Coronary artery (tissue), 2 donors: ENCODE measurements at regions not wholly inside any gene's neighbourhood (a gene's known extent, or its start where the extent isn't known, plus 50 kb on each side); places are given as distances from the start of the nearest gene placed in this dataset.
"Not testable (repeated sequence)": the region's sequence is repeated elsewhere in the genome, so short reads cannot be mapped to it uniquely, and the experiment has no call there.

ENCODE experiments used
- DNase-seq: peaks from one replicate; pipeline ENCODE4 v3.0.0-alpha.2; 2017; ENCODE audit warnings: low spot score
- H3K27ac ChIP-seq, 2 donors: fragments of 200-600 bp; sonication (generic); one replicate each; pipeline ENCODE4 v1.5.1; 2016 to 2019
- H3K4me3 ChIP-seq: fragments of 200-600 bp; sonication (generic); 2 replicates; pipeline ENCODE4 v1.5.1; 2016; ENCODE audit warnings: mild to moderate bottlenecking, moderate library complexity

DNA sequence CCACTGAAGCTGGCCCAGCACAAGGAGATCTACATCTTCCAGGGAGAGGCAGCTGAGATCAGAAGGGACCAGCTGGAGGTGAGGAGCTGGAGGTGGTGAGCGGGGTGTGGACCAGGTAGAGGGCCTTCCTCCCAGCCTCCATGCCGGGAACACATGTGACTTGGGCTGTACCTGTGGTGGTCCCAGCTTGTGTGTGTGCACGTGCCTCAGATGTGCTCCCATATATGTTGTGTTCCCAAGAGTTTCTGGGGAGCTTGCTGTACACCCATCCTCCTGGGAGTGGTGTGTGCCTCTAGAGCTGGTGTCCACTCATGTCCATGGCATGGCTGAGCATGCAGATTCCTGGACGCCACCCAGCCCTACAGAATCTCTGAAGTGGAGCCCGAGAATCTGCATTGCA is 183.7 kb upstream of the AKAP13 start:
- H3K27ac ChIP-seq, H3K4me3 ChIP-seq, DNase-seq: not testable (repeated sequence)

GRCh38 chr15:85197582-85197981 is 182.8 kb upstream of the AKAP13 start:
- H3K27ac ChIP-seq, DNase-seq, H3K4me3 ChIP-seq: not testable (repeated sequence)

DNA sequence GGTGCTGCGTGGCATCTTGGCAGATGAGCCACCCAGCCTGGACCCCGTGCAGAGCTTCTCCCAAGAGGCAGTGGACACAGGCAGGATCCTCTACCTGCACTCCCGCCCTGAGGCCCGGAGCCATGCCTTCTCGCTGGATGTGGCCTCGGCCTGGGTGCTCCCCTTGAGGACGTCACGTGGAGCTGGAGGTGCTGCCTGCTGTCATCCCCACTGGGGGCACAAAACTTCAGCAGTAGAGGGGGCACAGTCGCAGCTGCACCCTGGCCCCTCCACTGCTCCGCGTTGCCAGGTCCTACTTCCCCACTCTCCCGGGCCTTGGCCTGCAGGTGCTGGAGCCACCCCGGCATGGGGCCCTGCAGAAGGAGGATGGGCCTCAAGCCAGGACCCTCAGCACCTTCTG is 182.0 kb upstream of the AKAP13 start:
- H3K27ac ChIP-seq, H3K4me3 ChIP-seq, DNase-seq: not testable (repeated sequence)

DNA sequence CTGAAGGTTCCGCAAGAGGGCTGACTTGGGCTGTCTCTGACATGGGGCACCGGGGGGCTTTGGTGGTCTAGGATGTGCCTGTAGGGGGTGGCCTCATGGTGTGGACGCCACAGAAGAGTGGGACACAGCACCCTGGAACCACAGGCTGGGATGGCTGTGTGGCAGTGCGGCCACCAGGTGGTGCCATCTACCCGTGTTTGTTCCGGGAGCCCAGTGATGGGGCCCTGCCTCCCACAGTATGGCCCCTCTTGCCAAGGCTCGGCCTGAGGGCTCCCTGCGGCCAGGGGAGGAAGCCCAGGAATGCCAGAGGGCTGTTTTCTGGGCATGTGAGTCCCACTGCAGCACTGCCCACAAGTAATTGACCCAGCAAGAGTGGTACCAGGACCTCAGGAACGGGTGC is 180.2 kb upstream of the AKAP13 start:
- H3K4me3 ChIP-seq, DNase-seq, H3K27ac ChIP-seq: not testable (repeated sequence)

DNA sequence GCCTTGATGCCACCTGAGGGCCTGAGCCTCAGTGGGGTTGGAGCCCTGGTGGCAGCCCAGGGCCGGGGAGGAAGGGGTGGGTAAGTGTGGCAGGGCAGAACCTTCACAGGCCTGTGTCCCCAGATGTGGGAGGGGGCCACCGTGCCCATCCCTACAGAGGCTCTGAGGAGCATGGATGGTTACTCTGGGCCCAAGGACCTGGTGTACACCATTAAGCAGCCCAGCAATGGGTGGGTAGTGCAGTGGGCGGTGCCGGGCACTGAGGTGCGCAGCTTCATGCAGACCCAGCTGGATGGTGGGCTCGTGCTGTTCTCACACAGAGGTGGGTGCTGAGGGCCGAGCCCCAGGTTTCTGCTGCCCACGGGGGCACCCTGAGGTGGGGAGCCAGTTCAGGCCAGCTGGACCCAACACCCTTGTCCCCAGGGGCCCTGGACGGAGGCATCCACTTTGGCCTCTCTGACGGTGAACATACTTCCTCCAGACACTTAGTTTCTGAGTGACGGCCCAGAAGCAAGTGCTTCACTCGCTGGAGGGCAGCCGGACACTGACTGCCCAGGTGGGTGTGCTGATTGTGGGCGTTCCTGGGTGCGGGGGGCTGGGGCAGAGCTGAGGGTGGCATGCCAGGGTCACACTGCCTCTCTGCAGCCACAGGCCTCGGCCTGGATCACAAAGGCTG is 179.1 kb upstream of the AKAP13 start:
- H3K27ac ChIP-seq, H3K4me3 ChIP-seq, DNase-seq: not testable (repeated sequence)

DNA sequence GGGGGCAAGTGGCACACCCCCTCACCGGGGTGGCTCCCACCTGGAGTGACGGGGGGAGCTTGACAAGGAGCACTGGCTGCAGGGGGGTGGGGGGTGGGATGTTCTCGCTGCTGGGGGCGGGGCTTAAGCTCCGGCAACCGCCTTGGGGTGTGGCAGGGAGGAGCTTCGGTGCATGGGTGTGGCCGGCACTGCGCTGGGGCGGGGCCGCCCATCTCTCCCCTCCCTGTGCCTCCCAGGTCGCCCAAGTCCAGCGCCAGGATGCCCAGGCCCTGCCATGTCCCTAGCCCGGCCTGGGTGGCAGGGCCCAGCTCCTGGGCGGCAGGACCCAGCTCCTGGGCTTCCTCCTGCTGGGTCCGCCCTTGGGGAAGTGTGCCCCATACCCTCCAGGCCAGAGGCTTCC is 175.9 kb upstream of the AKAP13 start:
- not testable (repeated sequence) for H3K27ac ChIP-seq, DNase-seq, H3K4me3 ChIP-seq

GRCh38 chr15:85233791-85234325 is 146.5 kb upstream of the AKAP13 start:
- H3K4me3 ChIP-seq: peak overlapping the region; percentile 72
- H3K27ac ChIP-seq, DNase-seq: not testable (repeated sequence)

- H3K27ac ChIP-seq, DNase-seq: not testable (repeated sequence)
- H3K4me3 ChIP-seq: peak overlapping the region; percentile 36
Observed at GRCh38 chr15:85234450-85235196, 145.8 kb upstream of the AKAP13 start.

GRCh38 chr15:85244056-85244455 is 136.3 kb upstream of the AKAP13 start:
- not testable (repeated sequence) for H3K4me3 ChIP-seq, H3K27ac ChIP-seq, DNase-seq

GRCh38 chr15:85250938-85251542 is 129.4 kb upstream of the AKAP13 start:
- DNase-seq: not testable (repeated sequence)

GRCh38 chr15:85253196-85253915 is 127.0 kb upstream of the AKAP13 start:
- not testable (repeated sequence) for H3K4me3 ChIP-seq, DNase-seq, H3K27ac ChIP-seq

More at GRCh38 chr15:85250938-85251542, 129.4 kb upstream of the AKAP13 start:
- not testable (repeated sequence) for H3K4me3 ChIP-seq, H3K27ac ChIP-seq

DNA sequence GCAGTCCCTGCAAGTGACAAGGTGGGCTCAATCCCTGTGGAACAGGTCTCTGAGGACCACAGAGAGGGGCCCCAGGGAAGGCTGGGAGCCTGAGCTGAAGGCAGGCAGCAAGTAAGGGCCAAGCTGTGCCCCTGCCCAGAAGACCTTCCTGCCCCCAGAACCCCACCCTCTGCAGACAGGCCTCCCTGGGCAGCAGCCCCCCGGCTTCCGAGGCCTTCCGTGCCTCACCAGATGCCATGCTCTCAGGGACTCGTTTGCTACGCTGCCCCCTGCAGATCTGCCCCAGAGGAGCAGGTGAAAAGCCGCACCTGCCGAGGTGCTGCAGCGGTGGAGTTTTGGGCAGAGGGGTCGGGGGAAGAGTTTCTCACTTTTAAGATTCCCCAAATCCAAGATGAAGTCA is 125.4 kb upstream of the AKAP13 start:
- not testable (repeated sequence) for DNase-seq, H3K27ac ChIP-seq

DNA sequence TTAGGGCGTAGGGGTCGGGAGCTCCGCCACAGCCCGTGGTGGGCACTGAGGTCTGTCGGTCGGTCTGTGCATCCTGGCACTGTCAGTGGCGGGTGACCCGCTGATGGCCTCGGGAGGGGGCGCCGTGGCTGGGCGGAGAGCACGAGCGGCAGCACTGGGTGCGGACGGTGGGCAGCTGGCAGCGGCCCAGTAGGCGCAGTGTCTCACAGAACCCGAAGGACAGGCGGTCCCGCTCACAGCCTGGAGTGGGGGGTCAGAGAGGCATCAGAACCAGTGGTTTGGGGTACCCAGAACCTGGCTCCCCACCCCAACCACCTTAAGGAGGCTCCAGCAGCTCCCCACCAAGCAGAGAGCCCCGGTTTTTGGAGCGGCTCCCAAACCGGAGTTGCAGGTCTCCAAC is 124.9 kb upstream of the AKAP13 start:
- not testable (repeated sequence) for H3K27ac ChIP-seq, H3K4me3 ChIP-seq, DNase-seq

More for the DNA sequence above, 125.4 kb upstream of the AKAP13 start:
- H3K4me3 ChIP-seq: not testable (repeated sequence)

GRCh38 chr15:85256009-85256997 is 124.1 kb upstream of the AKAP13 start:
- not testable (repeated sequence) for H3K4me3 ChIP-seq, DNase-seq
- H3K27ac ChIP-seq: peak overlapping the region in 1 of 2 donors; percentile 16

GRCh38 chr15:85258062-85258445 is 122.3 kb upstream of the AKAP13 start:
- H3K27ac ChIP-seq, DNase-seq, H3K4me3 ChIP-seq: not testable (repeated sequence)

DNA sequence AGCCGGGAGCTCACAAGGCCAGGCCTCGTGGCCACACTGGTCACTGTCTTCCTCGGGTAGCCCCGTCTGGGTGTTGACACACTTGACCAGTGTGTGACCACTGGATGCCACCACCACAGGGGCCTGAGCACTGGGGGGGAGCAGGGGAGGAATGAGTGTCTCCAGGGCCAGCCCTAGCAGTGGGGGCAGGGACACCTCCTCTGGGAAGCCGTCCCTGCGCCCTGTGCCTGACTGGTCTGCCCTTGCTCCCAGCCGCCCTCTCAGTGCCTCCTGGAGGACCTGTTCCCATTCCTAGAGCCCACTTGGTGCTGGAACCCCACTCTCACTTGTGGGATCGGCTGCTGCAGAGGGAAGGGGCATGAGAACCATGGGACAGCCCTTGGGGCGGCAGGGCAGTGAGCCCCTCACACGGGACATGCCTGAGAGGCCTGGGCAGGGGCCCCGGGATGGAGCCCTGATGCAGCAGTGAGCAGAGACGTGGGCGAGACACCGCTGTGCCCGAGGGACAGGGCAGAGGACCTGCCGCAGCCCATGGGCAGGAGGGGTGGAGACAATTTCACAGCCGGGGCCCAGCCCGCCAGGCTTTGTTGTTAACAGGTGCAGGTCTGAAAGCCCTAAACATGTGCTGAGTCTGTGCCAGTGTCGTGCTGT is 121.7 kb upstream of the AKAP13 start:
- H3K4me3 ChIP-seq, H3K27ac ChIP-seq, DNase-seq: not testable (repeated sequence)

DNA sequence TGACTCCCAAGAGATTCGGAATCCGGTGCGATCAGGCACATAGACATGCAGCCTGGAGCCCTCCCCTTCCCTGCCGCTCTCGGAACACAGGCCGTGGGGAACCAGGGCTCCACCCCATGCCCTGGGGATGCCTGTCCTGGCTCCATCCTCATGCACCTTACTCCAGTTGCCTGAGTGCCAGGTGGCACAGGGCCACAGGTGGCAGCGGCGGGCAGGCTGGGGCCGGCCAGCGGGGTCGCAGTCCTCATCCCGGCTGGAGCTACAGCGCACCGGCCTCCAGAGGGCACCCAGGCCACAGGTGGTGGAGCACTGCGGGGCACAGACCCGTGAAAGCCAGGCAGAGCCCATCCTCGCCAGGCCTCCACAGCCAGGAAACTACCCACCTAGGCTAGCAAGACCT is 119.9 kb upstream of the AKAP13 start:
- H3K27ac ChIP-seq, DNase-seq, H3K4me3 ChIP-seq: not testable (repeated sequence)
